ENCODE measurements at regions not wholly inside any gene's neighbourhood (a gene's known extent, or its start where the extent isn't known, plus 50 kb on each side); places are given as distances from the start of the nearest gene placed in this dataset.
A peak's percentile ranks its signal among the peaks of the same experiment; 100 is the strongest.

DNA sequence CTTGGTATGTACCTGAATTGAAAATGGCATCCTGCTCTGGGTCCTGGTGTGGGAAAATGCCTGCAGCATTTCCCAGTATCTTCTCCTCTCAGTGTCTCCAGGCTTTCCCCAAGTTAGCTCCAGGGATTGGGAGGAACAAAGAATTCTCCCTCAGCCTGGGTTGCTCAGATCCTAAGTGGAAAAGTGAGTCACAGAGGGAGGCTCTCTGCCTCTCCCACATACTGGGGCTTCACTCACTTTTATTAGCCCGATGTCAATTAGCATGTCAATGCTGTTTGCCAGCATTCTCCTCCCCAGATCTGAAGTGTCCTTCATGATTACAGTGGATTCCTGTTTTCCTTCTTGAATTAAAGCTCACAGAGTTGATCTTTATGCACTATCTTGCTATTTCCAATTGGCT is 655.0 kb downstream of the EPHA3 start:
- DNase-seq: no peak
- Histone ChIP-seq H3K36me3 (ENCODE audit: control insufficient read depth in 4 of 4, insufficient read depth in 4 of 4, low read length in 4 of 4) (no peaks in the 10 kb centered on the region), H3K27me3 (ENCODE audit: control insufficient read depth in 3 of 3, insufficient read depth in 3 of 3, low read length in 2 of 3) (no peaks in the 10 kb centered on the region), H3K27ac (ENCODE audit: low read depth in 1 of 2, low read length in 1 of 2) (no peak overlapping the region), H3K4me3 (no peak overlapping the region), H3K9me3 (ENCODE audit: control insufficient read depth in 4 of 4, insufficient read depth in 3 of 4, low read length in 3 of 4) (peaks cover 0 to 7% (median 0%) of the 10 kb centered on the region in 4 donors), H3K9ac (ENCODE audit: insufficient read depth in 1 of 2, low read length in 2 of 2) (no peak overlapping the region), H3K4me1 (ENCODE audit: control insufficient read depth in 5 of 5, insufficient read depth in 5 of 5, low read length in 5 of 5) (peaks cover 0 to 4% (median 0%) of the 10 kb centered on the region in 5 donors)
- TF ChIP-seq, protein P1, sequence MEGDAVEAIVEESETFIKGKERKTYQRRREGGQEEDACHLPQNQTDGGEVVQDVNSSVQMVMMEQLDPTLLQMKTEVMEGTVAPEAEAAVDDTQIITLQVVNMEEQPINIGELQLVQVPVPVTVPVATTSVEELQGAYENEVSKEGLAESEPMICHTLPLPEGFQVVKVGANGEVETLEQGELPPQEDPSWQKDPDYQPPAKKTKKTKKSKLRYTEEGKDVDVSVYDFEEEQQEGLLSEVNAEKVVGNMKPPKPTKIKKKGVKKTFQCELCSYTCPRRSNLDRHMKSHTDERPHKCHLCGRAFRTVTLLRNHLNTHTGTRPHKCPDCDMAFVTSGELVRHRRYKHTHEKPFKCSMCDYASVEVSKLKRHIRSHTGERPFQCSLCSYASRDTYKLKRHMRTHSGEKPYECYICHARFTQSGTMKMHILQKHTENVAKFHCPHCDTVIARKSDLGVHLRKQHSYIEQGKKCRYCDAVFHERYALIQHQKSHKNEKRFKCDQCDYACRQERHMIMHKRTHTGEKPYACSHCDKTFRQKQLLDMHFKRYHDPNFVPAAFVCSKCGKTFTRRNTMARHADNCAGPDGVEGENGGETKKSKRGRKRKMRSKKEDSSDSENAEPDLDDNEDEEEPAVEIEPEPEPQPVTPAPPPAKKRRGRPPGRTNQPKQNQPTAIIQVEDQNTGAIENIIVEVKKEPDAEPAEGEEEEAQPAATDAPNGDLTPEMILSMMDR (IDR thresholded peaks at IDR 0.05; ENCODE audit: control extremely low read depth, extremely low read depth): no peak
- no peak for ATAC-seq (ENCODE audit: insufficient read depth, low FRiP score)
- 25 to 66% methylated on average over 1 of the region's 1 CpG for WGBS, 2 donors

DNA sequence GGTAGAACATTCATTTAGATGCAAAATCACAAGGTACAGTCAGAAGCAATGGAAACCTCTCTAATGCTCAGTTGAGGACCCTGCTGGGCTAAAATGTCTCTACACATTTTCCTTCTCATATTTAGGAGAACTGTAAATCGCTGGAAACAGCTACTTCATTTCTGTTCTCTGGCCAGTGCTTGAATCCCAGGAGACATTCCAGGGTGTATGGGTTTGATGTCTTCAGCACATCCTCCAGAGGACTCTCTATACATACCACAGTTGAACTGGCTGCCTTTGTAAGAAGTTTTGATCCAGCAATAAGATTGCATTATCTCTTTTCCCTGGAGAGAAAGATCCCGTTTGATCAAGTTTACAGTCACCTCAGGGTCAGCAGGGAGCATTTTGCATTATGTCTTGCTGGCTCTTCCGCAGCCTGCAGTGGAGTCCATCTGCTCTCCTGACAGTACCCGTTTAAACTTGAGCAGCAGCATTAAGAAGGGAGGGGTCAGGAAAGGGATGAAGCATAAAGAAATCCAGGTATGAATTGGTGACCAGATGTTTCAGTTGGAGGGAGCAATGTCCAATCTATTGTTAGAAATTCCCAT is 676.0 kb downstream of the EPHA3 start:
- H3K4me1 ChIP-seq (ENCODE audit: control insufficient read depth in 5 of 5, insufficient read depth in 5 of 5, low read length in 5 of 5): no peaks in the 10 kb centered on the region
- 47 to 49% methylated on average over 4 of the region's 4 CpGs for WGBS, 2 donors
- no peaks in the 10 kb centered on the region for H3K27me3 ChIP-seq (ENCODE audit: control insufficient read depth in 3 of 3, insufficient read depth in 3 of 3, low read length in 2 of 3)
- H3K36me3 ChIP-seq (ENCODE audit: control insufficient read depth in 4 of 4, insufficient read depth in 4 of 4, low read length in 4 of 4): no peaks in the 10 kb centered on the region
- no peak overlapping the region for H3K9ac ChIP-seq (ENCODE audit: insufficient read depth in 1 of 2, low read length in 2 of 2)
- no peak for ATAC-seq (ENCODE audit: insufficient read depth, low FRiP score)
- no peak overlapping the region for H3K4me3 ChIP-seq
- peak in 1 of 3 donors; percentile 15 for DNase-seq
- TF ChIP-seq, protein P1 (IDR thresholded peaks at IDR 0.05; ENCODE audit: control extremely low read depth, extremely low read depth): no peak
- no peak overlapping the region for H3K27ac ChIP-seq (ENCODE audit: low read depth in 1 of 2, low read length in 1 of 2)
- H3K9me3 ChIP-seq (ENCODE audit: control insufficient read depth in 4 of 4, insufficient read depth in 3 of 4, low read length in 3 of 4): no peaks in the 10 kb centered on the region

DNA sequence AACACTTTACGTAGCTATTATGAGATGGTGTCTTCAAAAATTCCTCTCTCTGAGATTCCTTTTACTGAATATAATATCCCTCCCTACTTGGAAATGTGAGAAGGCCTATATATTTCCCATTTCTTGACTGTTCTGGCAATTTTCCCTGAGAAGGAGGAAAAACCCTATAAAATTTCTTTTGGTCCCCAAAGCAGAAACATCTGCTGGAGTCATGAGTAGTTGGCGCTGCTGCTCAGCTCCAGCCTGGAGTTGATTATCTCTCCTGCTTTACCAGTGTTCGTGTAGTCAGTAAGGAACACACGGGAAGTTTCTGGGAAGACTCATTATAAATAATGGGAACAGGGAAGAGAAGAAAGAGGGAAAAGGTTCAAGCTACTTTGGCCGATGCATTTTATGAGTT is 680.1 kb downstream of the EPHA3 start:
- Histone ChIP-seq H3K9me3 (ENCODE audit: control insufficient read depth in 4 of 4, insufficient read depth in 3 of 4, low read length in 3 of 4) (peaks cover 0 to 2% (median 0%) of the 10 kb centered on the region in 4 donors), H3K36me3 (ENCODE audit: control insufficient read depth in 4 of 4, insufficient read depth in 4 of 4, low read length in 4 of 4) (no peaks in the 10 kb centered on the region), H3K27me3 (ENCODE audit: control insufficient read depth in 3 of 3, insufficient read depth in 3 of 3, low read length in 2 of 3) (no peaks in the 10 kb centered on the region), H3K4me3 (no peak overlapping the region), H3K27ac (ENCODE audit: low read depth in 1 of 2, low read length in 1 of 2) (no peak overlapping the region), H3K9ac (ENCODE audit: insufficient read depth in 1 of 2, low read length in 2 of 2) (no peak overlapping the region), H3K4me1 (ENCODE audit: control insufficient read depth in 5 of 5, insufficient read depth in 5 of 5, low read length in 5 of 5) (no peaks in the 10 kb centered on the region)
- WGBS, 2 donors: 76 to 79% methylated on average over 5 of the region's 5 CpGs
- DNase-seq (peak in 2 of 3 donors; percentile 12 to 32), ATAC-seq (ENCODE audit: insufficient read depth, low FRiP score) (no peak)
- TF ChIP-seq, protein P1 (IDR thresholded peaks at IDR 0.05; ENCODE audit: control extremely low read depth, extremely low read depth): no peak

DNA sequence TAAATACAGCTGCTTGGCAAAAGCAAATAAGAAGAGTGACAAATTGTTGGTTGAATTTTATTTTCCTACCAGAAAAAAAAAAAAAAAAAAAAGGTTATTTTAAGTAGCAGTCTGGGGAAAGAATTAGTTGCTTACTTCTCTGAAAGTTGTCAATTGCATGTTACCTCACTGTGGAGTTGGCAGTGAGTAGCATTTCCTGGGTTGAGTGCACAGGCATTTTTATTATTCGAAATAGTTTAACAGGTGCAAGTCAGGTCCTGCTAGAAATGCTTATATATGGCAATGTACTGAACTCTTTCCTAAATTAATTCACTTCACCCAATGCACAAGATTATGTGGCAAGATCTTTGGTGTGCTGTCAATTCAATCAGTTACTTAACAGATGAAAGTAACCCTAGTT is 680.6 kb downstream of the EPHA3 start:
- Histone ChIP-seq H3K4me1 (ENCODE audit: control insufficient read depth in 5 of 5, insufficient read depth in 5 of 5, low read length in 5 of 5) (no peaks in the 10 kb centered on the region), H3K9me3 (ENCODE audit: control insufficient read depth in 4 of 4, insufficient read depth in 3 of 4, low read length in 3 of 4) (peaks cover 0 to 2% (median 0%) of the 10 kb centered on the region in 4 donors), H3K36me3 (ENCODE audit: control insufficient read depth in 4 of 4, insufficient read depth in 4 of 4, low read length in 4 of 4) (no peaks in the 10 kb centered on the region), H3K27me3 (ENCODE audit: control insufficient read depth in 3 of 3, insufficient read depth in 3 of 3, low read length in 2 of 3) (no peaks in the 10 kb centered on the region), H3K9ac (ENCODE audit: insufficient read depth in 1 of 2, low read length in 2 of 2) (no peak overlapping the region), H3K4me3 (no peak overlapping the region), H3K27ac (ENCODE audit: low read depth in 1 of 2, low read length in 1 of 2) (no peak overlapping the region)
- DNase-seq (no peak), ATAC-seq (ENCODE audit: insufficient read depth, low FRiP score) (no peak)
- TF ChIP-seq, protein P1 (IDR thresholded peaks at IDR 0.05; ENCODE audit: control extremely low read depth, extremely low read depth): no peak
- 75 to 85% methylated on average over 1 of the region's 1 CpG for WGBS, 2 donors
